ENCODE measurements at regions not wholly inside any gene's neighbourhood (a gene's known extent, or its start where the extent isn't known, plus 50 kb on each side); places are given as distances from the start of the nearest gene placed in this dataset.

DNA sequence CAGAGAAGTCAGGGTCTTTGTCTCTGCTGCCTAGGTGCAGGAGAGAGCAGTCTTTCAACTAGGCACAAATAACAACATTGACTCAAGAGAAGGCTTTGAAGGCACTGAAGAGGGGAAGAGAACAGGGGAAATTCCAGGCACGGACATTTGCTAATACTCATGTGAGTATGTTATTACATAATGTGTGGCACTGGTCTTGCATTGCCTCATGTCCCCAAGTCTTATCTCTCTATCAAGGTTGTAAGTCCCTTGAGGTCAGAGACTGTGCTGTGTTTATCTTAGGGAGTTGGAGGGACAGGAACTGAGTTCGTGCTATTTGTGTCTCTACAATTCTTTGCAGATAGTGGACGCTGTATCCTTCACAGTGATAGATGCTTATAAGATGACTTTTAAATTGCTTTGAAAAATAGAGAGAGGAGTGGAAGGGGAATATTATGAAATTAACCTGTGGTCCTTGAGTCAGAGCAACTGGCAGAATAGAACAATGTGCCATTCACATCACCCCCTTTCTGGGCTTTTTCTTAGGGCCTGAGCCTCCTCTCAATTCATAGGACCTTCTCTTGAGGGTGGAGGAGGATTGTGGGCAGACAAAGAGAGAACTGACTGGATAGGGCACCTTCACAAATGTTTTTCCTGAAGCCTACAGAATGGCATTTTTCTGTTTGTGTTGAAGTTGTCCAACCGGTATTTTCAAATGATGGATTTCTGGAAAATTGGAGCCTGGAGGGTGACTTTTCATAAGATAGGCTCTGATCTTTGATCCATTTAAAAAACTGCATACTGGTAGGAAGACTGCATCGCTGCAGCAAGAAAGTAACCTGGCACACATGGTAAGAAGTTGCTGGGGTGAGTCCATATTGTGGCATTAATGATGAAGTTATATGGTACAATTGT lies 96.6 kb upstream of the CXCR4 start:
- DNase-seq (ENCODE audit: extremely low spot score), result no peak
- CTCF ChIA-PET, result no interaction called here
- no peak for TF ChIP-seq ZNF384 (IDR thresholded peaks at IDR 0.05)
- no peak for TF ChIP-seq CTBP1 (IDR thresholded peaks at IDR 0.05; ENCODE audit: borderline replicate concordance)
- TF ChIP-seq HDGF (IDR thresholded peaks at IDR 0.05; ENCODE audit: borderline replicate concordance), result no peak
- TF ChIP-seq ELF4 (IDR thresholded peaks at IDR 0.05), result no peak
- no peak for TF ChIP-seq LEF1 (IDR thresholded peaks at IDR 0.05; ENCODE audit: borderline replicate concordance)
- TF ChIP-seq FOXM1 (IDR thresholded peaks at IDR 0.05; ENCODE audit: borderline replicate concordance), result no peak
- no peak for TF ChIP-seq SUZ12 (IDR thresholded peaks at IDR 0.05)
- TF ChIP-seq FOXK2 (IDR thresholded peaks at IDR 0.05), result no peak
- no peak for TF ChIP-seq FOXA1 (IDR thresholded peaks at IDR 0.05)
- POLR2A ChIA-PET, result no interaction called here

DNA sequence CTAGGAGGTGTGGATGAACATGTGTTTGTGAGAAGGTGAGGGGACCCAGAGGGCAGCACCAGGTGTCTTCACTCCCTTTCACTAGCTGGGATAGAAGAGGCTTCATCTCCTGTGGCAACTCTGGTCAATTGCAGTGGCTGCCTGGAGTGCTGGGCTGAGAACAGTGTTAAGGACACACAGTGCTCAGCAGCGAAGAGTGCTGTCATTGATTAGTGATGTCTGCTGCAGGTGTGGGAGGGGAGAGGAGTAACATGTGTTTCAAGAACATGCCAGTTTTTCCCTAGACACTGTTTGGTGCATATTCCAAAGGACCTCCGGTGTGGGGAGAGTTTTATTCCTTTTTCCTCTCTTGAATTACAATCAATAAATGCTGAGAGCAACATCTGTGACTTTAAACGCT lies 95.9 kb upstream of the CXCR4 start:
- ChIA-PET POLR2A (no interaction called here), CTCF (no interaction called here)
- TF ChIP-seq SUZ12 (IDR thresholded peaks at IDR 0.05) (no peak), CTBP1 (IDR thresholded peaks at IDR 0.05; ENCODE audit: borderline replicate concordance) (no peak), FOXK2 (IDR thresholded peaks at IDR 0.05) (no peak), ZNF384 (IDR thresholded peaks at IDR 0.05) (no peak), FOXM1 (IDR thresholded peaks at IDR 0.05; ENCODE audit: borderline replicate concordance) (no peak), BHLHE40 (IDR thresholded peaks at IDR 0.05; ENCODE audit: borderline replicate concordance) (no peak), TARDBP (IDR thresholded peaks at IDR 0.05) (no peak), SP1 (IDR thresholded peaks at IDR 0.05) (no peak), NFRKB (IDR thresholded peaks at IDR 0.05) (no peak), ELF4 (IDR thresholded peaks at IDR 0.05) (no peak)
- TF ChIP-seq, protein P1, sequence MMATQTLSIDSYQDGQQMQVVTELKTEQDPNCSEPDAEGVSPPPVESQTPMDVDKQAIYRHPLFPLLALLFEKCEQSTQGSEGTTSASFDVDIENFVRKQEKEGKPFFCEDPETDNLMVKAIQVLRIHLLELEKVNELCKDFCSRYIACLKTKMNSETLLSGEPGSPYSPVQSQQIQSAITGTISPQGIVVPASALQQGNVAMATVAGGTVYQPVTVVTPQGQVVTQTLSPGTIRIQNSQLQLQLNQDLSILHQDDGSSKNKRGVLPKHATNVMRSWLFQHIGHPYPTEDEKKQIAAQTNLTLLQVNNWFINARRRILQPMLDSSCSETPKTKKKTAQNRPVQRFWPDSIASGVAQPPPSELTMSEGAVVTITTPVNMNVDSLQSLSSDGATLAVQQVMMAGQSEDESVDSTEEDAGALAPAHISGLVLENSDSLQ (IDR thresholded peaks at IDR 0.05), result no peak
- DNase-seq (ENCODE audit: extremely low spot score), result no peak

GRCh38 chr2:136212426-136213378 lies 94.8 kb upstream of the CXCR4 start:
- no peak for DNase-seq (ENCODE audit: extremely low spot score)
- CTCF ChIA-PET, result no interaction called here
- TF ChIP-seq FOXM1 (IDR thresholded peaks at IDR 0.05; ENCODE audit: borderline replicate concordance), result no peak
- no peak for TF ChIP-seq ARNT (IDR thresholded peaks at IDR 0.05)
- no peak for TF ChIP-seq TARDBP (IDR thresholded peaks at IDR 0.05)
- no peak for TF ChIP-seq L3MBTL2 (conservative IDR thresholded peaks at IDR 0.05)
- POLR2A ChIA-PET, result no interaction called here

DNA sequence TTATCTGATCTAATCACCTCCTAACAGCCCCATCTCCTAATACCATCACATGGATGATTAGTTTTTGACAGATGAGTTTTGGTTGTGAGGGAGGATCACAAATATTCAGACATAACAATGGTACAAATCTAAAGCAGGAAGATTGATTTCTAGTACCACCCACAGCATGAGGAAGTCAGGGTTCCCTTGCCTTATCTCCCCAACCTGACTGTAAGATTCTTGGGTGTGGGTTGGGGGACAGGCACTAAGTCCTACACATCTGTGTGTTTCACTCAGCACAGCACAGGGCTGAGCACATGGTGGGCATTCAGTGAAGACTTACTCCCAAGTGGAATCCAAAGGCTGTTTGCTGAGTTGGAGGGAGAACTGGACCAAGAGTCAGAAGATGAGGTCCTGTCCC lies 93.8 kb upstream of the CXCR4 start:
- ChIA-PET CTCF (interaction anchor here (0.5 kb wide), 1 partner anchor 298 kb away, joined by 5 read pairs; no protein-coding TSS in a partner anchor), POLR2A (no interaction called here)
- DNase-seq (ENCODE audit: extremely low spot score), result no peak
- TF ChIP-seq ZNF384 (IDR thresholded peaks at IDR 0.05) (no peak), L3MBTL2 (conservative IDR thresholded peaks at IDR 0.05) (no peak)

DNA sequence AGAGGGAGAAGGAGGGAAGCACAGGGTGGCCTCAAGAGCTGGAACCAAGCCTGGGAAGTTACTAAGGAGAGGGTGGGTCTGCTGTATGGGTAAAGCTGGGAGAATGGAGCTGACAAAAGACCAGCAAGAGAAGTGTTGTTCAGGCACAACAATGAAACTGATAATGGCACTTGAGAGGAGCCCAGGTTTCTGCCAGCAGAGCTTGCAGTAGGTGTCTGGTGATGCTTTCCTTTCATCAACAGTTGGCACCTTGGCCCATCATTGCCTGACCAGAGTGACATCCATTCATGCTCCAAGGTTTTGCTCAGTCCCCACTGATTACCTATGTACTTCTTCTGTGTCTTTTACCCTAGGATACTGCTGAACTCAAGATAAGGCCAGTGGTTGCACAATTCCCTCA lies 92.9 kb upstream of the CXCR4 start:
- ChIA-PET POLR2A (no interaction called here), CTCF (no interaction called here)
- no peak for DNase-seq (ENCODE audit: extremely low spot score)
- TF ChIP-seq TARDBP (IDR thresholded peaks at IDR 0.05), result no peak
- no peak for TF ChIP-seq FOXM1 (IDR thresholded peaks at IDR 0.05; ENCODE audit: borderline replicate concordance)
- no peak for TF ChIP-seq CTBP1 (IDR thresholded peaks at IDR 0.05; ENCODE audit: borderline replicate concordance)
- TF ChIP-seq SP1 (IDR thresholded peaks at IDR 0.05), result no peak
- TF ChIP-seq NFRKB (IDR thresholded peaks at IDR 0.05), result no peak
- no peak for TF ChIP-seq LEF1 (IDR thresholded peaks at IDR 0.05; ENCODE audit: borderline replicate concordance)
- no peak for TF ChIP-seq ZNF384 (IDR thresholded peaks at IDR 0.05)
- no peak for TF ChIP-seq BHLHE40 (IDR thresholded peaks at IDR 0.05; ENCODE audit: borderline replicate concordance)

DNA sequence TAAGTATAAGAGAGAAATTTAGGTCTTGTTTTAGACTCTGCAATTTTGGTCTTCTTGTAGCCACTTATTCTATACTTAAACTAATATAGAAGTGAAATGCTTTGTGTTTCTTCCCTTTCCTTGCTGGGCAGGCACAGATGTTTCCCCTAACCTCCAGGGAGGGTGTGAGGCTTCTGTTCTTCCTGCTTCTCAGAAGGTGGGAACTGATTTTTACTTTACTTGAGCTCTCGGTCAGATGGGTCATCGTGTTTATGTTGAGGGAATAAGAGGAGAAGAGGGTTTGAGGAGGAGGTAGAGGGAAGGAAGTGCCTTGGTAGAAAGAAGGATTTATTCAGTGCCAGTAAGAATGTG lies 92.5 kb upstream of the CXCR4 start:
- POLR2A ChIA-PET, result no interaction called here
- CTCF ChIA-PET, result no interaction called here
- no peak for TF ChIP-seq ZNF384 (IDR thresholded peaks at IDR 0.05)
- no peak for TF ChIP-seq NFRKB (IDR thresholded peaks at IDR 0.05)
- TF ChIP-seq FOXM1 (IDR thresholded peaks at IDR 0.05; ENCODE audit: borderline replicate concordance), result no peak
- no peak for TF ChIP-seq SP1 (IDR thresholded peaks at IDR 0.05)
- TF ChIP-seq ELF4 (IDR thresholded peaks at IDR 0.05), result no peak
- TF ChIP-seq CTBP1 (IDR thresholded peaks at IDR 0.05; ENCODE audit: borderline replicate concordance), result no peak
- no peak for DNase-seq (ENCODE audit: extremely low spot score)

GRCh38 chr2:136209561-136210454 lies 91.9 kb upstream of the CXCR4 start:
- CTCF ChIA-PET, result no interaction called here
- no peak for DNase-seq (ENCODE audit: extremely low spot score)
- no peak for TF ChIP-seq NFRKB (IDR thresholded peaks at IDR 0.05)
- TF ChIP-seq ELF4 (IDR thresholded peaks at IDR 0.05), result no peak
- TF ChIP-seq, protein P1 (IDR thresholded peaks at IDR 0.05), result no peak
- no peak for TF ChIP-seq BHLHE40 (IDR thresholded peaks at IDR 0.05; ENCODE audit: borderline replicate concordance)
- no peak for TF ChIP-seq FOXA1 (IDR thresholded peaks at IDR 0.05)
- TF ChIP-seq ARNT (IDR thresholded peaks at IDR 0.05), result no peak
- no peak for TF ChIP-seq LEF1 (IDR thresholded peaks at IDR 0.05; ENCODE audit: borderline replicate concordance)
- TF ChIP-seq CTBP1 (IDR thresholded peaks at IDR 0.05; ENCODE audit: borderline replicate concordance), result no peak
- no peak for TF ChIP-seq ZNF384 (IDR thresholded peaks at IDR 0.05)
- TF ChIP-seq FOXM1 (IDR thresholded peaks at IDR 0.05; ENCODE audit: borderline replicate concordance), result no peak
- no peak for TF ChIP-seq HDGF (IDR thresholded peaks at IDR 0.05; ENCODE audit: borderline replicate concordance)
- TF ChIP-seq SP1 (IDR thresholded peaks at IDR 0.05), result no peak
- TF ChIP-seq FOXK2 (IDR thresholded peaks at IDR 0.05), result no peak

More at GRCh38 chr2:136209561-136210454, 91.9 kb upstream of the CXCR4 start:
- POLR2A ChIA-PET, result no interaction called here

Data from HEK293T (cell line).